ENCODE measurements at regions not wholly inside any gene's neighbourhood (a gene's known extent, or its start where the extent isn't known, plus 50 kb on each side); places are given as distances from the start of the nearest gene placed in this dataset.

- Histone ChIP-seq H3K36me3 (replicated peaks in 1 of 2; ENCODE audit: insufficient read depth in 1 of 2, low read depth in 2 of 2) (no peaks in the 10 kb centered on the region), H3K4me3 (no peak overlapping the region), H3K9me3 (no peaks in the 10 kb centered on the region), H3K27ac (no peak overlapping the region), H3K27me3 (no peaks in the 10 kb centered on the region), H3K4me1 (no peaks in the 10 kb centered on the region)
- TF ChIP-seq CTCF (IDR thresholded peaks at IDR 0.05) (no peak), POLR2A (IDR thresholded peaks at IDR 0.05) (no peak)
- ATAC-seq = no peak
- DNase-seq = no peak
- intact Hi-C loops (cut with DNase I) = no loop called here
These were observed 150.1 kb downstream of the NAA11 start for GRCh38 chr4:79175716-79176115.

- 48 to 59% methylated on average over 2 of the region's 2 CpGs for WGBS, 2 donors
- Histone ChIP-seq H3K36me3 (replicated peaks in 1 of 2; ENCODE audit: insufficient read depth in 1 of 2, low read depth in 2 of 2) (no peaks in the 10 kb centered on the region), H3K4me1 (no peaks in the 10 kb centered on the region), H3K27ac (no peak overlapping the region), H3K27me3 (no peaks in the 10 kb centered on the region), H3K4me3 (no peak overlapping the region), H3K9me3 (no peaks in the 10 kb centered on the region)
- intact Hi-C loops (cut with DNase I) = no loop called here
- no peak for DNase-seq
- ATAC-seq = no peak
- no peak for TF ChIP-seq POLR2A (IDR thresholded peaks at IDR 0.05)
- TF ChIP-seq CTCF (IDR thresholded peaks at IDR 0.05) = no peak
These were observed 151.2 kb downstream of the NAA11 start for GRCh38 chr4:79174490-79175252.

- H3K4me3 ChIP-seq = no peak overlapping the region
- H3K36me3 ChIP-seq (replicated peaks in 1 of 2; ENCODE audit: insufficient read depth in 1 of 2, low read depth in 2 of 2) = no peaks in the 10 kb centered on the region
- H3K4me1 ChIP-seq = no peaks in the 10 kb centered on the region
- ATAC-seq (no peak), DNase-seq (no peak)
- H3K27me3 ChIP-seq = no peaks in the 10 kb centered on the region
- WGBS, 2 donors = 71 to 81% methylated on average over 2 of the region's 2 CpGs
- H3K27ac ChIP-seq = no peak overlapping the region
- TF ChIP-seq POLR2A (IDR thresholded peaks at IDR 0.05) (no peak), CTCF (IDR thresholded peaks at IDR 0.05) (no peak)
- H3K9me3 ChIP-seq = peaks cover 0 to 7% (median 0%) of the 10 kb centered on the region in 3 donors
- intact Hi-C loops (cut with DNase I) = no loop called here
These were observed 152.7 kb downstream of the NAA11 start for GRCh38 chr4:79173186-79173585.

- Histone ChIP-seq H3K4me1 (no peaks in the 10 kb centered on the region), H3K4me3 (no peak overlapping the region), H3K36me3 (replicated peaks in 1 of 2; ENCODE audit: insufficient read depth in 1 of 2, low read depth in 2 of 2) (no peaks in the 10 kb centered on the region), H3K9me3 (peaks cover 0 to 10% (median 0%) of the 10 kb centered on the region in 3 donors), H3K27me3 (no peaks in the 10 kb centered on the region), H3K27ac (no peak overlapping the region)
- intact Hi-C loops (cut with DNase I) = no loop called here
- TF ChIP-seq POLR2A (IDR thresholded peaks at IDR 0.05) (no peak), CTCF (IDR thresholded peaks at IDR 0.05) (no peak)
- WGBS, 2 donors = 100% methylated on average over 1 of the region's 1 CpG
- DNase-seq (no peak), ATAC-seq (no peak)
These were observed 155.8 kb downstream of the NAA11 start for GRCh38 chr4:79170077-79170476.
